OCI-M2 (cell line): ENCODE measurements at regions not wholly inside any gene's neighbourhood (a gene's known extent, or its start where the extent isn't known, plus 50 kb on each side); places are given as distances from the start of the nearest gene placed in this dataset.

ENCODE experiments used
- DNase-seq: peaks from one replicate; lab custom pipeline; 2025; ENCODE audit not compliant: unreplicated experiment; lab: John Stamatoyannopoulos, UW

DNA sequence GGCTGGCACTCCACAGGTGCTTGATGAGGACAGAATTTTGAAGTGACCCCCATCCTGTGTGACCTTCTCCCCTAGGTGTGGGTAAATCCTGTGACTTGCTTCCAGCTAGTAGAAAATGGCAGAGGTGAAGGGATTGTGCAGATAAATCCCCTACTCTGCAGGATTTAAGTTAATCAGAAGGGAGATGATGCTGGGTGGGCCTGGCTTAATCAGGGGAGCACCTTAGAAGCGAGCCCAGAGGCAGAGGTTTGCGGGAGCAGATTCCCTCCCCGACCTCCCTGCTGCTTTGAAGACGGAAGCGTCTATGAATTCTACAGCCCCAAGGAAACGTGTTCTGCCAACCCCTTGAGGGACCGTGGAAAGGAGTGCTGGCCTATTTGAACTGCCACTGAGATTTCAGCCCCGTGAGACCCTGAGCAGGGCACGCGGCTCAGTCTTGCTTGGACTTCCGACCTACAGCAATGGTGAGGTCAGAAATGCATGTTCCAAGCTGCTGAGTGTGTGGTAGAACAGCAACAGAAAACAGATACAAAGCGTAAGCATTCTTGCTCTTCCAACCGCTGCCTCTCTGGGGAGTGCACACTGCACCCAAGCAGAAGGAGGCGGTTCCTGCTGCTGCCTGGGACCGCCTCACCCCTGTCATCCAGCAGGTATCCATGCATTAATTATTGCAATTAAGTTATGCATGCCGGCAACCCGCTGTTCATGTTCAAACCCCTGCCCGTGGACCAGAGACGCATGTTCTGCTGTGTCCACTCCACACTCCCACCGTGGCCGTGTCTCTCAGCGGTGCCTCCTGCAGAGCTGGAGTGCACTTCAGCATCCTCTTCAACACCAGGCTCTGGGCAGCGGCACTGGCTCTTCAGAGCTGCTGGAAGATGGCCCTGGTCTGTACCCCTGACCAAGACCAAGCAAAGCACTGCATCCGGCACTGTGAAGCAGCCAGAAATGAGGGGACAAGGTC lies 54.6 kb upstream of the RXRA start:
- DNase-seq = no peak

DNA sequence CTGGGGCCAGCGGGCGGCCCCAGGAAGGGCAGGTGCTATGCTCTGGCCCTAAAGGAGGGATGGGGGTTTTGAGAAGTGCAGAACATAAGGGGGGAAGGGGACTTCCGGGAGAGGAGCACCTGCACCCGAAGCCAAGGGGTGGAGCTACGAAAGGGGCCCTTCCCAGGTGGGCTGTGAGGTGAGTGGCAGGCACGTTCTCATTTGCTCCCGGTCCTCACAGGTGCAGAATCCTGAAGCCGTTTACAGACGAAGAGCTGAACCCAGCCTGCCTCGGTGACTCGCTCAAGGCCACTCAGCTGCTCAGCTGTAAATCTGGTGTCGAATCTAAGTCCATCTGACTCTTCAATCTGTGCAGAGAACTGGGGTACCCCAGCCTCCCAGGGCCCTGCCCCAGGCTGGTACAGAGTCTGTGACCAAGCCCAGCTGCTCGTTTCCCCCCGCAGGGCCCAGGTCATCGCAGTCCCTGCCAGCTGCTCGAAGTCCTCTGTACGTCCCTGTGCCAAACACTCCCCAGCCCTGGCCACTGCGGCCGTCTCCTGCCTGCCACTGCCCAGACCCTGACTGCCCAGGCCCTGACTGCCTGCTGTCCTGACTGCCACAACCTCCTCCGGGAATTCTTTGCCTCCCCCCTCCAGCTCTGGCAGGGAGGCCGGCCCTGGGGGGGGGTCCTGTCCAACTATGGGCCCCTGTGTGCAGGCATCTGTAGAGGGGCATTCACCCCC lies 53.8 kb upstream of the RXRA start:
- no peak for DNase-seq

DNA sequence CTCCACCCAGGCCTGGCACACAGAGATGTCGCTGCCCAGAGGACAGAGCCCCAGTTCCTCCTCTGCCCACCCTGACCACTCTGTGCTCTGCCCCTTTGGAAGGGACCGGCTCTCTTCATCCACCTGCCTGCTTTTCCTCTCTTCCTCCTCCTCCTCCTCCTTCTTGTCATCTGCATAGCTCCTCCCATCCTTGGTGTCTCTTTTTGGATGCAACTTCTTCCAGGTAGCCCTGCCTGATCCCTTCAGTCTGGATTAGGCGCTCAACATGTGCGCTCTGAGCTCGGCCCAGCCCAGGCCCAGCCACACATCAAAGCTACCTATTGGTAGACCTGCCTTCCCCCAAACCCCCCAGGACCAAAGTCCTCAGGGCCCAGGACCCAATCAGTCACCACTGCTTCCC lies 52.6 kb upstream of the RXRA start:
- no peak for DNase-seq

DNA sequence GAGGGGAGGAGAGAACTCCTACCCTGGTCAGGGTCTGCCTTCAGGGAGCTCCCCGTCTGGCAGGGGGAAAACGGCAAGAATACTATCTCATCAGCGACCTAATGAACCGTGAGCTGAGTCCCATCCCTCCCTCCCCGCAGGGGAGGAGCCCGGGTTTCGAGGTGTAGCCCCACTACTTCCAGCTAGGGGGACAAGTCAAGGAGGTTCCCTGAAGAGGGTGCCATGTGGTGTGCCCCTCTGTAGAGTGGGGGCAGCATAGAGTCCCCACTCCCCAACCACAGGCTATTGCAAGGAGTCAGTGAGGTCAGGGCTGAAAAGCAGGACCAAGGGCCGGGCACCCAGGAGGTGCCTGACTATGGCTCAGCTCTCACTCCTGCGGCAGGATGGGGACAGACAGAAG lies 50.9 kb upstream of the RXRA start:
- DNase-seq = no peak

DNA sequence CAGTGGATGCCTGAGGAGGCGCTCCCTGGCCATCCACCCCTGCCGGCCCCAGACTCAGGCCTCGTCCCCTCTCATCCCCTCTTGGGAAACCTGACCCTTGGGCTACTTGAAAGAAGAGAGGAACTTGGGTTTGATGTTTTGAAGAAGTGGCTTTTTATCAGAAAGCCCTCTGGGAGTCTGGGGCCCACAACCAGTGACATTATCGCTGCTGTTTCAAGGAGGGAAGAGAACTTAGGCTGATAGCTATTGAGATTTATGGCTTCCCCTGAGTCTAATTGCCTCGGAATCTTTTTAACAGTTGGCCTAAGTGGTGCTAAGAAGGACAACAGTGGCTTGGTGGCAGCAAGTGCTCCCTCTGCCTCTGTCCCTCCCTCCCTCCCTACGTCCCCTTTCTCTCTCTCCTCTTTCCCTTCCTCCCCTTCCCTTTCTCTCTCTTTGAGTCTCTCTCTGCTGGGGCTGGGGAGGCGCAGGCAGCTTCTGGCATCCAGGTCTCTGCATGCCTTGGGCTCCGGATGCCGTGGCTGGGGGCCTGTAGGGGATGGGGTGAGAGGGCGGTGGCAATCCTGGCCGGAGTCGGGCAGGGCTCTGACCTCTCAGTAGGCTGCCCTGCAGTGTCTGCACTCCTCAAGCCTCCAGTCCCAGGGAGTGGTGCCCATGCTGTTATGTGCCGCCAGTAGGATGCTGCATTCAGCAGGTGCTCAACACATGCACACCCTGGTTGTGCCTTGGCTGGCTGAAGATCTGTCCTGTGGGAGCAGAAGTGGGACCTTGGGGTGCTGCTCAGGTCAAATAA lies 49.6 kb upstream of the RXRA start:
- peak; percentile 7 for DNase-seq
